Tibial nerve (tissue), 4 donors: ENCODE measurements at regions not wholly inside any gene's neighbourhood (a gene's known extent, or its start where the extent isn't known, plus 50 kb on each side); places are given as distances from the start of the nearest gene placed in this dataset.

Source experiments
- DNase-seq, 2 donors: peaks; one replicate each; pipeline ENCODE4 v3.0.0-alpha.2; 2019; ENCODE audit warnings: low spot score in 2 of 2
- H3K27ac ChIP-seq, 4 donors: fragments of 200-600 bp; sonication (generic) in 3 of 4; one replicate each; pipeline ENCODE4 v1.5.1; 2017 to 2019; ENCODE audit warnings: mild to moderate bottlenecking in 1 of 4
- H3K27me3 ChIP-seq, 2 donors: fragments of 200-600 bp; sonication (generic) in 1 of 2; one replicate each; pipeline versions ENCODE4 v1.5.1 to v1.6.0; 2017 to 2019
- H3K36me3 ChIP-seq, 3 donors: fragments of 200-600 bp; sonication (generic); one replicate each; pipeline ENCODE4 v1.5.1; 2018 to 2019
- H3K4me1 ChIP-seq, 4 donors: fragments of 200-600 bp; sonication (generic) in 3 of 4; one replicate each; pipeline ENCODE4 v1.5.1; 2017 to 2019
- H3K4me3 ChIP-seq, 4 donors: fragments of 200-600 bp; sonication (generic) in 3 of 4; one replicate each; pipeline ENCODE4 v1.5.1; 2017 to 2019; ENCODE audit warnings: mild to moderate bottlenecking in 1 of 4, moderate library complexity in 1 of 4
- H3K9me3 ChIP-seq, 4 donors: fragments of 200-600 bp; sonication (generic) in 3 of 4; one replicate each; pipeline ENCODE4 v1.5.1; 2017 to 2019
- CTCF ChIP-seq, 5 experiments: fragments of 200-600 bp in 3 of 5; fragments of 450-650 bp in 2 of 5; sonication (generic) in 3 of 5; IDR thresholded peaks; one replicate each; pipeline ENCODE4 v1.5.1; 2016 to 2019; ENCODE audit warnings: antibody characterized with exemption in 5 of 5, mild to moderate bottlenecking in 3 of 5, moderate library complexity in 2 of 5
- EP300 ChIP-seq, 2 donors: sonication (generic); formaldehyde crosslinking; IDR thresholded peaks; one replicate each; pipeline ENCODE4 v1.6.1; 2017; ENCODE audit warnings: antibody characterized with exemption in 2 of 2, mild to moderate bottlenecking in 1 of 2
- POLR2A ChIP-seq, 2 donors: fragments of 450-650 bp; IDR thresholded peaks; one replicate each; pipeline ENCODE4 v1.6.1; 2017; ENCODE audit warnings: antibody characterized with exemption in 2 of 2, mild to moderate bottlenecking in 2 of 2, moderate library complexity in 2 of 2
- WGBS, 2 donors: methylation state at CpG; one replicate each; pipeline ENCODE4 v1.1.5; 2018; 5-methylcytosine and 5-hydroxymethylcytosine counted together

DNA sequence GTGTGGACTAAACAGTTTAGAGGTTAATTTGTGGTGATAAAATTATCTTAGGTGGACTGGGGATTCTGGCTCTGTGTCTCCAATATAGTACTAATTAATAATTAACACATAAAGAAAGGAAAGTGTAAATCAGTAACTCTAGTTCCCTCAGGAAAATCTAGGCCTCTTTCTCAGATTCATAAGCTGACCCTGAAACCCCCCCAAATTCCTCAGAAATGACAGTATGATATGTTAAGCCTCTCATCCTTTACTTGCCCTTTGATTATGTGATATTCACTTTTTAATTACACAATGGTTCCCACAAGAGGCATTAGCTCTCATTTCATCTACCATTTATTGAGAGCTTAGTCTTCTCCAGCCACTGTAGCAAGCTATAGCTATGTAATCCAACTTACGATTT is 636.2 kb upstream of the SEMA6A start:
- TF ChIP-seq POLR2A (IDR thresholded peaks at IDR 0.05) (no peak), CTCF (IDR thresholded peaks at IDR 0.05) (no peak), EP300 (IDR thresholded peaks at IDR 0.05) (no peak)
- WGBS, 2 donors: 79% methylated on average over 1 of the region's 1 CpG
- no peak for DNase-seq
- Histone ChIP-seq H3K27me3 (no peaks in the 10 kb centered on the region), H3K9me3 (no peaks in the 10 kb centered on the region), H3K4me1 (no peaks in the 10 kb centered on the region), H3K27ac (no peak overlapping the region), H3K4me3 (no peak overlapping the region), H3K36me3 (no peaks in the 10 kb centered on the region)

GRCh38 chr5:117209479-117209878 is 634.9 kb upstream of the SEMA6A start:
- 92 to 97% methylated on average over 3 of the region's 3 CpGs for WGBS, 2 donors
- TF ChIP-seq POLR2A (IDR thresholded peaks at IDR 0.05): no peak
- TF ChIP-seq EP300 (IDR thresholded peaks at IDR 0.05): no peak
- TF ChIP-seq CTCF (IDR thresholded peaks at IDR 0.05): no peak
- H3K4me3 ChIP-seq: no peak overlapping the region
- no peak overlapping the region for H3K27ac ChIP-seq
- DNase-seq: no peak
- H3K4me1 ChIP-seq: no peaks in the 10 kb centered on the region
- no peaks in the 10 kb centered on the region for H3K9me3 ChIP-seq
- no peaks in the 10 kb centered on the region for H3K36me3 ChIP-seq
- H3K27me3 ChIP-seq: no peaks in the 10 kb centered on the region

DNA sequence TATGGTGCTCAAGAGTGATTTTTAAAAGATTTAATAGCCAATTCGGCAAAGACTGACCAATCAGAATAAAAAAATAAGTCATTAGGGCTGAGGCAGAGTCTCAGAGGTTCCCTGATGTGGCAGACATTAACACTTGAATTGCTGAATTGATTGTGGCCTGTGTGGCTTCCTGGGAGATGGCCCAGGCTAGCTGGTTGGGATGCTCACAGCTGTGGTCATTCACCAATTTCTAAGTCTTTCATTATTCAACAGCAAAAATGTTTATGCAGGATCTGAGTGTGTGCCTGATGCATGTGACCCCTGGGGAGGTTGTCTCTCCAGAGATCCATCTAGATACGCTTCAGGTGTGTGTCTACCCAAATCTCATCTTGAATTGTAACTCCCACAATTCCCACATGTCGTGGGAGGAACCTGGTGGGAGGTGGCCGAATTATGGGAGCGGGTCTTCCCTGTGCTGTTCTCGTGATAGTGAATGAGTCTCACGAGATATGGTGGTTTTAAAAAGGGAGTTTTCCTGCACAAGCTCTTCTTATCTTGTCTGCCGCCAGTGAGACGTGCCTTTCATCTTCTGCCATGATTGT is 632.6 kb upstream of the SEMA6A start:
- TF ChIP-seq CTCF (IDR thresholded peaks at IDR 0.05): no peak
- TF ChIP-seq EP300 (IDR thresholded peaks at IDR 0.05): no peak
- no peak for TF ChIP-seq POLR2A (IDR thresholded peaks at IDR 0.05)
- no peak for DNase-seq
- Histone ChIP-seq H3K4me3 (no peak overlapping the region), H3K27ac (no peak overlapping the region), H3K36me3 (no peaks in the 10 kb centered on the region), H3K27me3 (no peaks in the 10 kb centered on the region), H3K4me1 (no peaks in the 10 kb centered on the region), H3K9me3 (no peaks in the 10 kb centered on the region)
- 89 to 91% methylated on average over 9 of the region's 9 CpGs for WGBS, 2 donors

- no peaks in the 10 kb centered on the region for H3K36me3 ChIP-seq
- WGBS, 2 donors: 61 to 66% methylated on average over 2 of the region's 2 CpGs
- H3K27me3 ChIP-seq: no peaks in the 10 kb centered on the region
- H3K4me3 ChIP-seq: no peak overlapping the region
- TF ChIP-seq CTCF (IDR thresholded peaks at IDR 0.05) (no peak), EP300 (IDR thresholded peaks at IDR 0.05) (no peak), POLR2A (IDR thresholded peaks at IDR 0.05) (no peak)
- no peak for DNase-seq
- no peaks in the 10 kb centered on the region for H3K4me1 ChIP-seq
- H3K9me3 ChIP-seq: no peaks in the 10 kb centered on the region
- no peak overlapping the region for H3K27ac ChIP-seq
Observed at GRCh38 chr5:117205894-117206293, 631.3 kb upstream of the SEMA6A start.

- TF ChIP-seq POLR2A (IDR thresholded peaks at IDR 0.05): no peak
- TF ChIP-seq CTCF (IDR thresholded peaks at IDR 0.05): no peak
- no peak for TF ChIP-seq EP300 (IDR thresholded peaks at IDR 0.05)
- Histone ChIP-seq H3K9me3 (no peaks in the 10 kb centered on the region), H3K27ac (no peak overlapping the region), H3K4me3 (no peak overlapping the region), H3K36me3 (no peaks in the 10 kb centered on the region), H3K27me3 (no peaks in the 10 kb centered on the region), H3K4me1 (no peaks in the 10 kb centered on the region)
- no peak for DNase-seq
- 51 to 60% methylated on average over 10 of the region's 10 CpGs for WGBS, 2 donors
Observed at GRCh38 chr5:117204926-117205869, 630.6 kb upstream of the SEMA6A start.
